CD4-positive, alpha-beta T cell treated with Interleukin-15 for 4 hours (primary cell): ENCODE measurements at regions not wholly inside any gene's neighbourhood (a gene's known extent, or its start where the extent isn't known, plus 50 kb on each side); places are given as distances from the start of the nearest gene placed in this dataset.
A peak's percentile ranks its signal among the peaks of the same experiment; 100 is the strongest.

Source experiments
- DNase-seq: peaks from one replicate; pipeline ENCODE4 v3.0.0-alpha.2; 2020; ENCODE audit warnings: low spot score

DNA sequence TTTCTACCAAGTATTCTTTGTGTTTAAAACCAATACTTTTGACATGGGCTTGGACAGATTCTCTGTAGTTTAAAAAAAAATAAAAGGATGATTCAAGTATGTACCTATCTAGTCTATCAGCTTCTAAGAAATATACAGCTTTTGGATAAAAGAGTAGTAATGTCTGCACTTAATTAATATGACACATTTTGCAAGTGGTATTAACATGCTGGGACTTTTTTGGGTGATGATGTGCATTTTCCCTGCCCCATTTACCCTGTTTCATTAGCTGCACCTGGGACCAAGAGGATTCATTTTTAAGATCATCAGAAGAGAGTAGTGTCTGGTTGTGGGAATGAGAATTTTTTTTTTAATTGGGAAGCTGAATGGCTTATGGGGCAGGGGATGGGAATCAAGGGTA lies 236.2 kb upstream of the KLF14 start:
- peak; percentile 45 for DNase-seq

DNA sequence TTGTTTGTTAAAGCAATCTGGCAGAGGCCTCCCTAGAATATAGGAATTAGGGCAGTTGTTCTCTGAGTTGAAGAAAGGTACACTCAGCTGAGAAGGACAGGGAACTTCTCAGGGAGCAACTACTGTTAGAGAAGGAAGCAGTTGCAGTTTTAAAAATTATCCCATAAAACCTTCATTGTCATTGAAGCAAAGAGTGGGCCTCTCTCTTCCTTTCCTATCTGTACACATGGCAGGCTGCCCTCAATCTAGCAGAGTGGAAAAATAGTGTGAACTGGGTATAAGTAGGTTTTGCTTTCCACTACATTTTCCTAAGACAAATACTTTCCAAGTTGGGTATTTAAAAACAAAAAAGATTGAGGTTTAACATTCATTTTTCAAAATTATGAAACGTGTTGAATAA lies 236.7 kb upstream of the KLF14 start:
- DNase-seq, result no peak

- peak; percentile 64 for DNase-seq
These were observed 237.3 kb upstream of the KLF14 start for GRCh38 chr7:130971297-130971696.

GRCh38 chr7:130972201-130972600 lies 238.2 kb upstream of the KLF14 start:
- DNase-seq, result no peak

DNA sequence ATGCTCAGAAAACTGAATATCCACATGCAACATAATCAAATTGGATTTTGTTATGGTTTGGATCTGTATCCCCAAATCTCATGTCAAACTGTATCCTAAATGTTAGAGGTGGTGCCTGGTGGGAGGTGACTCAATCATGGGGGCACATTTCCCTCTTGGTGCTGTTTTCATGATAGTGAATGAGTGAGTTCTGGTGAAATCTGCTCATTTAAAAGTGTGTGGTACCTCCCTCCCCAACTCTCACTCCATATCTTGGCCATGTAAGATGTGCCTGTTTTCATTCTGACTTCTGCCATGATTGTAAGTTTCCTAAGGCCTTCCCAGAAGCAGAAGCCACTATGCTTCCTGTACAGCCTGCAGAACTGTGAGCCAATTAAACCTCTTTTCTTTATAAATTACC lies 239.6 kb upstream of the KLF14 start:
- no peak for DNase-seq

DNA sequence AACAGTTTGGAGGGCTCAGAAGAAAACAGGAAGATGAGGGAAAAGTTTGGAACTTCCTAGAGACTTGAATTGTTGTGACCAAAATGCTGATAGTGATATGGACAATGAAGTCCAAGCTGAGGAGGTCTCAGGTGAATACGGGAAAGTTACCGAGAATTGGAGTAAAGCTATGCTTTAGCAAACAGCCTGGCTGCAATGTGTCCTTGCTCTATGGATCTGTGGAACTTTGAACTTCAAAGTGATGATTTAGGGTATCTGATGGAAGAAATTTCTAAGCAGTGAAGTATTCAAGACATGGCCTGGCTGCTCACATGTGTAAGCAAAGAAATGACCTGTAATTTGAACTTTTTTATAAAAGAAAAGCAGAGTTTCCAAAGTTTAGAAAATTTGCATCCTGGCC lies 240.2 kb upstream of the KLF14 start:
- no peak for DNase-seq

GRCh38 chr7:130974794-130975193 lies 240.8 kb upstream of the KLF14 start:
- DNase-seq, result no peak

DNA sequence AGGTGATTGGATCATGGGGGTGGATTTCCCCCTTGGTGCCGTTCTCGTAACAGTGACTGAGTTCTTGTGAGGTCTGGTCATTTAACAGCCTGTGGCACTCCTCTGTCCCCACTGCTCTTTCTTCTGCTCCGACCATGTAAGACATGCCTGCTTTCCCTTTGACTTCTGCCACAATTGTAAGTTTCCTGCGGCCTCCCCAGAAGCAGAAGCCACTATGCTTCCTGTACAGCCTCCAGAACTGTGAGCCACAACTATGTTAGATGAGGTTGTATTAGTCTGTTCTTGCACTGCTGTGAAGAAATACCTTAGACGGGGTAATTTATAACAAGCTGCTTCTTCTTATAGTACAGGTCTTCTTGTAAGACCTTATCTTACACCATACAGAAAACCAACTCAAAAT lies 241.7 kb upstream of the KLF14 start:
- DNase-seq, result no peak

DNA sequence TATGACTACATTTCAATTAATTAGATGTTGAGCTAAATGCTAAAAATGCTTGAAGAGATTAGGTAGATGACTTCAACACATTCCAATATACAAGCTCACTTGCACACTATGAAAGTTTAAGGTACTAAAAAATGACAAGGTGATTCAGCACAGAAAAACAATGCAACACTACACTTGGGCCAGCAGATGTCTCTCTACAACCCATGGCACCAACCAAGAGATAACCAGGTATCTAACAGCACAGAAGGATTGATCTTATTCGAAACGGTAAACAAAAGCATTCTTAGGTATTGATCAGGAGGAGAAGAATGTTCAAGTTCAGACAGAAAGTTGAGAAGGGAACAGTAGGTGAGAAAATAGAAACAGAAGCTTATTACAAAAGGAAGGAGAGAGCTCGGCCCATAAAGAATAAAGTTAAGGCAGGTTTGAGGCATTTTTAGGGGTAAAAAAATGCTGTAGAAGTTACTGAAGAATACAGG lies 248.2 kb upstream of the KLF14 start:
- peak; percentile 73 for DNase-seq

GRCh38 chr7:130982651-130983050 lies 248.6 kb upstream of the KLF14 start:
- no peak for DNase-seq

GRCh38 chr7:130985361-130985760 lies 251.4 kb upstream of the KLF14 start:
- DNase-seq, result peak; percentile 53

DNA sequence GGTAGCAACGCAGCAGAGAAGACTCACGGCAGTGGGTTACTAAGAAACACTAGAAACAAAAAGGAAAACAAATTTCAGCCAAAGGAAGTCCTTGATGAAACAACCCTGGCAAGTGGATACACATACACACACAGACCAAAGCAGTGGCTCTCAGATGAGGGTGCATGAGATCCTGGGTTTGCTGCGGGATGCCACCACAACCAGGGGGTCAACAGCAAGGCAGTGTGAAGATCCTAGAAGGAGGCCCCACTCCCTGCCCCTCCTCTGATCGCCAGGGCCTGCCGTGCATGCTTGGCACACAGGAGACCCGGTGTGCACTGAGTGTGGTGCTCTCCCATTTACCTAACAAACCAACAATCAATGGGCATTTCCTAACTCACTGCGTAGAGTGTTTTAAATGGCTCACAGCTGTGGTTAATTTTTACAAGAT lies 252.3 kb upstream of the KLF14 start:
- DNase-seq, result peak; percentile 68

GRCh38 chr7:130987092-130987491 lies 253.1 kb upstream of the KLF14 start:
- DNase-seq, result no peak

GRCh38 chr7:130988443-130988842 lies 254.4 kb upstream of the KLF14 start:
- DNase-seq, result peak; percentile 83

GRCh38 chr7:130989101-130989795 lies 255.2 kb upstream of the KLF14 start:
- DNase-seq, result peak; percentile 50

- DNase-seq, result peak; percentile 72
These were observed 256.3 kb upstream of the KLF14 start for GRCh38 chr7:130990178-130990832.

DNA sequence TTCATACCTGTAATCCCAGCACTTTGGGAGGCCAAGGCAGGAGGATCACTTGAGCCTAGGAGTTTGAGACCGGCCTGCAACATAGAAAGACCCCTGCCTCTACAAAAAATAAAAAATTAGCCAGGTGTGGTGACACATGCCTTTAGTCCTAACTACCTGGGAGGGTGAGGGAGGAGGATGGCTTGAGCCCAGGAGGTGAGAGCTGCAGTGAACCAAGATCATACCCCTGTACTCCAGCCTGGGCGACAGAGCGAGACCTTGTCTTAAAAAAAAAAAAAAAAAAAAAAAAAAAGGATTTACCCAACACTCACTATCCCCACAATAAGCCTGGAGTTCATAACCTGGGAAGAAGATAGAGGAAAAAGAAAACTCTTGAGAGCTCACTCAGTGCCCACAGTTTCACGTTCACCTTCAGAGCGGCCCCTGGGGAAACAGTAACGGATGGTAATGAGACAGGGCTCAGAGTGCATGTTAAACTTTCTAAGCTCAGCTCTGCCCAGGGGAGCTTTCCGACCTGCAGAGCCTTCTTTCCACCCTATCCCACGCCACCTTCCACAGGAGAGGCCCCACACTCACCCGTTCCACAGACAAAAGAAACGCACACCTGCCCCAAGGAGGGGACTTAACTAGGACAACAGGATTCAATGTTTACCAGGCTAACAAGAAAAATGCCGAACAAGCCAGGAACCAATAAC lies 259.8 kb upstream of the KLF14 start:
- no peak for DNase-seq

- DNase-seq, result peak; percentile 47
These were observed 260.5 kb upstream of the KLF14 start for GRCh38 chr7:130994378-130995115.

DNA sequence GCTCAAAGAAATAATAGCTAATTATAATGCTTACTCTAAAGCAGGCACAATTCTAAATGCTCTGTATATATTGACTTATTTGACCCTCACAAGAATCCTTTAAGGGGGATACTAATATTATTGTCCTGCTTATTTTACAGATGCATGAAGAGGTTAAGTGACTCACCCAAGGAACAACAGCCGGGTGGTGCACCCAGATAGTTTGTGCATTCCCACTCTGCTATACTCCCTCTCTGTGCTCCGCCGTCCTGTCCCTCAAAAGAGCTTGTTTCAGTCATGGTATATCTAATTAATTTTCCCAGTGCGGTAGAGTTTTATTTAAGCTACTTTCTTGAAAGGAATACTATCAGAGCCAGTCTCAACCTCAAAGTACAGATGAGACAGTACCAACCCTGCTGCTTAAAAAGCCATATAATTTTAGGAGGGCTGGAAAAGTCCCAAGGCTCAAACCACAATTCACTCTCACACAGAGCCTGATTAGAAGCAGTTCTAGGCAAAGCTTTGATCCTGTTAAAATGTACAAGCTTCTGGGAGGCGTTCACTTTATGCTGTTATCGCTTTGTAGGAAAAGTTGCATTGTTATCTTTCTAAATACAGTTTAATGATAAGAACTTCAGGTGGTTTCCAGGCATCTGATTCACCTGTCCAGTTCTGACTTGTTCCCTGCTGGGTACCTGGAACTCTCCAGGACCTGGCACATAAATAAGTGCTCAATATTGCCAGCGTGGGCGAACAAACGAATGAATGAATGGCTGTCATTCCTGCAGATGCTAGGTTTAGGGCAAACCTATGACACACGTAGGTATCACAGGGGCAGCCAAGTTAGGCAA lies 261.5 kb upstream of the KLF14 start:
- peak; percentile 49 for DNase-seq

DNA sequence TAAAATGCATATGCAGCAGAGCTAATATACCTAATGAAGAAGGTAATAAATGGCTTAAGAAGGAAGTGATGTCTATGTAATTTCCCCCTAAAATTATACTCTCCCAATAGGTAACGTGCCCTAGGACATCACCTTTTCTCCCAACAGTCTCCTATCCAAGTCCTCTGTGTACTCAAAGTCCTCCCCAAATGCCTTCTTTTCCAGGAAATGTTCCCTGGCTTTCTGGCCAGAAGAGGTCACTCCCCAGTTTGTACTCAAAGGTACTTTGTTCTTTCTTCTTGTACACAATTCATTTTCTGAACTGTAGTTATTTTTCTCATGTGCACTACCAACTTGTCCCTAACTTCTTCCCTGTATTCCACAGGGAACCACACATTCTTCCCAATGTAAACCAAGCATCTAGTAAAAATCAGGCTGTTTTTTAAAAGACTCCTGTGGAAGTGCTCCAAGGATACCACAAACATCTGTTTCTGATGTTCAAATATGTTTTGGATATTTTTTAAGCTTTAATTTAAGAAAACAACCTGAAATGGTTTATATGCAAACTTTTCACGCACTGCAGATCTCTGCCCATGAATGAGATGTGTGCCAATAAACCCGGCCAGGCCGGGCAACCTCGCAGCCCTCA lies 262.3 kb upstream of the KLF14 start:
- no peak for DNase-seq

- DNase-seq, result peak; percentile 65
These were observed 262.8 kb upstream of the KLF14 start for GRCh38 chr7:130996833-130997231.
